ENCODE measurements at regions not wholly inside any gene's neighbourhood (a gene's known extent, or its start where the extent isn't known, plus 50 kb on each side); places are given as distances from the start of the nearest gene placed in this dataset.
"Not testable (repeated sequence)": the region's sequence is repeated elsewhere in the genome, so short reads cannot be mapped to it uniquely, and the experiment has no call there.

- DNase-seq (ENCODE audit: low spot score), result peak; percentile 4
Observed at GRCh38 chr4:105050896-105051295, 95.8 kb upstream of the TET2 start.

- DNase-seq (ENCODE audit: low spot score), result no peak
Observed at GRCh38 chr4:105057370-105058105, 89.1 kb upstream of the TET2 start.

- DNase-seq (ENCODE audit: low spot score), result no peak
Observed at GRCh38 chr4:105058177-105058812, 88.4 kb upstream of the TET2 start.

- peak; percentile 14 for DNase-seq (ENCODE audit: low spot score)
Observed at GRCh38 chr4:105059337-105059736, 87.3 kb upstream of the TET2 start.

- DNase-seq (ENCODE audit: low spot score), result no peak
Observed at GRCh38 chr4:105060628-105061027, 86.0 kb upstream of the TET2 start.

- DNase-seq (ENCODE audit: low spot score), result no peak
Observed at GRCh38 chr4:105061136-105061696, 85.5 kb upstream of the TET2 start.

- DNase-seq (ENCODE audit: low spot score), result no peak
Observed at GRCh38 chr4:105061731-105062130, 84.9 kb upstream of the TET2 start.

- no peak for DNase-seq (ENCODE audit: low spot score)
Observed at GRCh38 chr4:105066401-105066800, 80.3 kb upstream of the TET2 start.

GRCh38 chr4:105067431-105067830 is 79.2 kb upstream of the TET2 start:
- DNase-seq (ENCODE audit: low spot score), result no peak

- DNase-seq (ENCODE audit: low spot score), result no peak
Observed at GRCh38 chr4:105067946-105068345, 78.7 kb upstream of the TET2 start.

- DNase-seq (ENCODE audit: low spot score), result no peak
Observed at GRCh38 chr4:105068516-105068915, 78.2 kb upstream of the TET2 start.

- DNase-seq (ENCODE audit: low spot score), result not testable (repeated sequence)
Observed at GRCh38 chr4:105072095-105072494, 74.6 kb upstream of the TET2 start.

GRCh38 chr4:105074097-105074496 is 72.6 kb upstream of the TET2 start:
- no peak for DNase-seq (ENCODE audit: low spot score)

- DNase-seq (ENCODE audit: low spot score), result no peak
Observed at GRCh38 chr4:105075045-105075444, 71.6 kb upstream of the TET2 start.

- DNase-seq (ENCODE audit: low spot score), result peak; percentile 54
Observed at GRCh38 chr4:105088110-105088879, 58.4 kb upstream of the TET2 start.

- DNase-seq (ENCODE audit: low spot score), result peak; percentile 15
Observed at GRCh38 chr4:105092356-105092755, 54.3 kb upstream of the TET2 start.

GRCh38 chr4:105092768-105093167 is 53.9 kb upstream of the TET2 start:
- peak; percentile 7 for DNase-seq (ENCODE audit: low spot score)

GRCh38 chr4:105093975-105094374 is 52.7 kb upstream of the TET2 start:
- DNase-seq (ENCODE audit: low spot score), result no peak
